Activated T-cell treated with anti-CD3 and anti-CD28 coated beads, Interleukin-2, amount 50 U/mL, for 1 hour (primary cell): ENCODE measurements at regions not wholly inside any gene's neighbourhood (a gene's known extent, or its start where the extent isn't known, plus 50 kb on each side); places are given as distances from the start of the nearest gene placed in this dataset.

ENCODE experiments used
- DNase-seq: peaks from one replicate; pipeline ENCODE4 v3.0.0-alpha.2; 2020

DNA sequence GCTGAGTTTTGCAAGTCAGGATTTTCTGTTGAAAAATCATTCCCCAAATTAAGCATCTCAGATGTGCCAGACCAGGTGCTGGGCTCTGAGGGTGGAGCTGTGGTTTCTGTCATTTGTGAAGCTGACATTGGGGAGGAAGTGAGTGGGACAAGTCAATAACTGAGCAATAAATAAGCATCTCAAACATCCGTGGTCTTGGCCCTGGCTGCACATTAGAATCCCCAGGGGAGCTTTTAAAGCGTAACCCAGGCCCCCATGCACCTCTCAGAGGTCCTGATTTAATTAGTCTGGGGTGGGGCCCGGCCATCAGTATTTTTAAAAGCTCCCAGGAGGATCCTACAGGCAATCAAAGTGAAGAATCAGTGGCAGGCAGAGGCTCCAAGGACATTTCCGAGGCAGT lies 420.0 kb downstream of the MN1 start:
- DNase-seq, result no peak

- DNase-seq, result no peak
Observed at GRCh38 chr22:27381960-27382742, 419.4 kb downstream of the MN1 start.

DNA sequence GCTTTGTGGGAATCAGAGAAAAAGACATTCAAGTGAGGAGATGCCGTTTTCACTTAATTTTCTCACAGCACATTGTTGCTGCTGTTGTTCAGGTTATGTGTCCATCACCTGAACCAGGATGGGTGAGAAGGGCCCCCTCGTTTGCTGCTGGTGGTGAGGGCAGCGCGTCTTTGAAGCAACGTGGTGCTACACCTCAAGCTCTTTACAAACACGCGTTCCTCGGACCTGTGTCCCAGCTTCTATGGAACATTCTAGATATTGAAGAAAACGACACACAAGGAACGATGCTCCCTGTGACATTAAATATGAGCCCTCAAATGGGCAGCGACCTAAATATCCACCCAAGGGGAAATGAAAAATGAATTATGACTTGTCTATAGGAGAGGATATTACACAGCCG lies 418.6 kb downstream of the MN1 start:
- DNase-seq, result no peak

DNA sequence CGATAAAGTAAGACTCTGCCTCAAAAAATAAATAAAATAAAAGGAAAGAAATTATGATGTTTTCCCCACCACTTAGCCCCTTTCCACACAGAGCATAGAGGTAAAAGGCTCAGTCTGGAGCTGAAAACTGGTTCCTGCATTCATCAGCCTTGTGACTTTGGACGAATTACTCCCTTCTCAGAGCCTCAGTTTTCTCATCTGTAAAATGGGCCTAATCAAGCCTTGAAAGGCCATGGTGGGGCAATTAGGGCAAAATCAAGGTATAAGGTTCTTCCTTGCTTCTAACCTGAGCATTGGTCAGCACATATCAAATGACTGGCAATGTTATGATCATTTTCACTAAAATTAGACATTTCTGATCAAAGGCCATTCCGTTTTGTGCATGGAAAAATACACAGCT lies 417.7 kb downstream of the MN1 start:
- no peak for DNase-seq

DNA sequence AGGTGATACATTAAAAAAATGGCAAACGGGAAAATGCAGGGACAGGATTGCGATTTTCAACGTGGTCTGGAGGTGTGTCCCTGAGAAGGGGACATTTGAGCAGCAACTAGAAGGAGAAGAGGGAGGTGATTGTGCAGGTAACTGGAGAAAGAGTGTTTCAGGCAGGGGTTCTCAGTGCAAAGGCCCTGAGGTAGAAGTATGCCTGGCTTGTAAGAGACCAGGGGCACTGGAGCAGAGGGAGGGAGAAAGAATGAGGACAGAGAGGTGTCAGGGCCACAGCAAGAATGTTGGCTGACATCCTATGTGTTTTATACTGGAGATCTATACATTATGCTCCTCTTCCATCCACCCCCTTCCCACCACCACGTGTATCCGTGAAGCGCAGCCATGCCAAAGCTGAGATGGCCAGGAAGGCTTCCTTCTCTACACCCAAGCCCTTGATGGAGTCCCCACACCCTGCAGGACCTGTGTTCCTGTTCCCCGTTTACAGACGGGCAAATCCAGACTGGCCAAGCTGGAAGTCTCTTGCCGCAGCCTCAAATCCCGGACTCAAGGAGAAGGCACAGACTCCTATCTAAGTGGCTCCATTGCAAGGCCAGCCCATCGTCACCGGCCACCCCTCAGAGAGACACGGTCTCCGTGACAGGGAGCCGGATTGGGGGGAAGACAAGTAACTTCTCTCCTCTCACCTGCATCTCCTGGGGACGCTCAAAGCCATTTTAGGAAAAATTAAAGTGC lies 416.1 kb downstream of the MN1 start:
- DNase-seq, result no peak

- no peak for DNase-seq
Observed at GRCh38 chr22:27386186-27386585, 415.4 kb downstream of the MN1 start.

GRCh38 chr22:27387561-27387960 lies 414.0 kb downstream of the MN1 start:
- DNase-seq, result no peak

DNA sequence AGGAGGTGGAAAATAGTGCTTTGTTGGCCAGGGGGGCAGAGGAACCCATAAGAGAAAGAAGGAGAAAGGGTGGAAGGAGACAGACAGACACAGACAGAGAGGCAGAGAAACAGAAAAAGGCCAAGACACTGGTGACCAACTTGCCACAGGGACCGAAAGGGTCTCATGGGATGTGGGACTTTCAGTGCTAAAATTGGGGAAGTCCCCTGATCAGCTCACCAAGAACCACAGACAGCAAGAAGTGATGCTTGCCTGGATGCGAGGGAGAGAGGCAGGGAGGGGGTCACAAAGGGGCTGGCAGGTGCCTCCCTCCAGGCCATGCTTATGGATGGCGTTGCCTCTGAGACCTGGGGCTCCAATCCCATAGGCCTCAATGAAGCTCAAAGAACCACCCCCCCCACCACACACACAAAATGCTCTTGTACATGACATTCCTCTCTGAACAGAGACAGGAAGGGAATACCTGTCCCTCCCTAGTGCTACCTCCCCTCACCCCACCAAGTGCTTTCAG lies 413.4 kb downstream of the MN1 start:
- DNase-seq, result no peak

DNA sequence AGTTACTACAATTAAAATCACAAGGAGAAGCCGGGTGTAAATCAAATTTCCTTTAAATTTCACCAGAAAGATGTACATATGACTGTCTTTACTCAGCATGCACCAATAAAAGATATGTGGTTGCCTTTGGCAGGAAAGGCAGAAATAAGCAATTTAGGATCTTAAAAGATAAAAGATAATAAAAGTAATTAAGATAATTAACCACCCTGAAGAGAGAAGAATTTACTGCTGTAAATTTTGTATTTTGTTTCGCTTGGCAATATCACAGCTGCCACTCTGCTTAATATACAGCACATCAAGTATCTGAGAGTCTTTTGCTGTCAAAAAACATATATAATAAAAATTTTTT lies 411.9 kb downstream of the MN1 start:
- no peak for DNase-seq

DNA sequence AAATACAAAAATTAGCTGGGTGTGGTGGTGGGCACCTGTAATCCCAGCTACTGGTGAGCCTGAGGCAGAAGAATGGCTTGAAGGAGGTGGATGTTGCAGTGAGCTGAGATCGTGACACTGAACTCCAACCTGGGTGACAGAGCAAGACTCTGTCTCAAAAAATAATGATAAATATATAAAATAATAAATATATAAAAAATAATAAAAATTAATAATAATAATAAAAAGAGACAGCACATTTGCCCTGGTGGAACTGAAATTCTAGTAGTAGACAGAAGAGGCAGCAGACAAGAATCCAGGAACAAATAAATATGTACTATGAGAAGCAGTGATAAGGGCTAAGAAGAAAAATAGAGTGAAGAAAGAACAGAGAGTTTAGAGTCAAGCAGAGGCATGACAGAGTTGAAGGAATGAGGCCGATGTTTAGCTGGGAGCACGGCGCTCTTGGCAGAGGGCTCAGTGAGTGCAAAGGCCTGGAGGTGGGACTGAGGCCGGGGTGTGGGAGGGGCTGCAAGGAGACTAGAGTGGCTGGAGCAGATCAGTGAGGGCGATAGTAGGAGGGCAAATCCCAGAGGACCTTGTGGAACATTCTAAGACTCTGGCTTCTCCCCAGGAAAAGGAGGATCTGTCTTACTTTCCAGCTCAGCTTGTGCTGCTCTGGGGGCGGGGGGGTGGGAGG lies 410.3 kb downstream of the MN1 start:
- no peak for DNase-seq

DNA sequence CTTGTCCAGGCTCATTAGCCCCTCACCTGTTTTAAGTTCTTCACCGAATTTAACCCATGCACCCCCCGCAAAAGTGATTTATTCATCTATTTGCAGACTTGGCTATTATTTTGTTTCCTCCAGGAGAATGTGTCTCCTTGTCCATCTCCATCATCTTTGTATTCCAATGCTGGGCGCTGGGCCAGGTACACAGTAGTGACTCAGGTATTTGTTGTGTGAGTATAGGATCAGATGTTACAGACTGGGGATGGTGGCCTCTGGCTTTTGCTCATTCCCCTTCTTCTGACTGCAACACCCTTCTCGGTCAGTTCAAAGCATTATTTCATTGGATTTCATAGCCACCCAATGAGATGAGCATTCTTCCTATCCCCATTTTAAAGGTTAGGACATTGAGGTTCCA lies 408.2 kb downstream of the MN1 start:
- no peak for DNase-seq

- DNase-seq, result no peak
Observed at GRCh38 chr22:27394806-27395404, 406.7 kb downstream of the MN1 start.

DNA sequence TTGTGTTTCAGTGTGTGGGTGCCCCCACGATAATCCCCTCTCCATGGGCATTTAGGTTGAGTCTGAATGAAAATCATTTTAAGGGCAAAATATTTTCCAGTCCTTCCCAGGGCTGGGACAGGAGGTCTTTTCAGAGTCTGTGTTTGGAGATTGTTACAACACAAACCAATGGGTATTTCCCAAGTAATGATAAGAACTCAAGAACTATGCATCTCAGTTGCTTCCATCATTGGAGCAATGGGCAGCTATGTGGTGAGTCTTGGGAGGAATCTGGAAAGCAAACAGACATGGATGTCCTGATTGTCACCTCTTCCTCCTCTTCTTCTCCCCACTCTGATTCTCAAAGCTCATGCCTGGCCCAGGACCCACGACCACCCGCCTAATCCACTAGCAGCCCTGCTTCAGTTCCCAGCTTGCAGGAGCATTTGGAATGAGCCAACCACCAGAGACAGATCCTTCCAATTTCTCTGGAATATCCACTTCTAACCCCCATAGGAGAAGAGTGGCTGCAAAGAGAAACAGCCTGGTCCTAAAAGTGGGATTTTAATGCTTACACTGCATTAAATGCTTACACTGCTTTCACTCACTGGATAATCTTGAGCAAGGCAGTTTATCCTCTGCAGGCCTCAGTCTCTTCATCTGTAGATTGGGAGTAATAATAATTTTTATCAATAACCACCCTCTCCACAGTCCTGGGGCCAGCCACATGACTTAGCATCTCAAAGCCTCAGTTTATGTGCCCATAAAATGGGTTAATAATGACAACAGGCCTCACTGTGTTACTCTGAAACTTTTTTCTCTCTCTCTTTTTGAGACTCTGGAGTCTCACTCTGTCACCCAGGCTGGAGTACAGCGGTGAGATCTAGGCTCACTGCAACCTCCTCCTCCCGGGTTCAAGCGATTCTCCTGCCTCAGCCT lies 404.3 kb downstream of the MN1 start:
- DNase-seq, result no peak

DNA sequence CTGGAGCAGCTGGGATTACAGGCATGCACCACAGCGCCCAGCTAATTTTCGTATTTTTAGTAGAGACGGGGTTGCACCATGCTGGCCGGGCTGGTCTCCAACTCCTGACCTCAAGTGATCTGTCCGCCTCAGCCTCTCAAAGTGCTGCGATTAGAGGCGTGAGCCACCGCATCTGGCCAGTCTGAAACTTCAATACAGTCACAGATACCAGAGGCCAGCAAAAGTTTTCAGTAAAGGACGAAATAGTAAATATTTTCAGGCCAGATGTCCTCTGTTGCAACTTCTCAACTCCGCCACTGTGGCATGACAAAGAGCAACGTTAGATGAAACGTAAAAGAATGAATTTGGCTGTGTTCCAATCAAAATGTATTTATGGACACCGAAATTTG lies 403.6 kb downstream of the MN1 start:
- no peak for DNase-seq

DNA sequence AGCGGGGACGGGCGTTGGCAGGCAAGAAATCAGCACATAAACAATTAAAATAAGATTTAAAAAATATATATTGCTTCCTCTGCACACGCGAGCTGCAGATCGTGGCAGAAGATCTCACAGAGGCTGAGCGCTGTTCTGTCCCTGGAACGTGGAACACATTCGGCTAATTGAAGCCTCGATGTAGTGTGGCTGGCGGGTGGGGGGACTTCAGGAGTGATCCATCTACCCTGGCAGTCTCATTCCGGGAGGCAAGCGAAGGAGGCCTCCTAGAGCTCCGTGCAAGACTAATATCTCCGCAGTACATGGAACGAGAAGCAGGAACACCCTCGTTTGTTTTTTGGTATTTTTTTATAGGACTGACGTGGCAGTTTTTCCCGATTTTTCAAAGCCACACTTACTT lies 402.4 kb downstream of the MN1 start:
- DNase-seq, result no peak

GRCh38 chr22:27400811-27401210 lies 400.7 kb downstream of the MN1 start:
- DNase-seq, result no peak

DNA sequence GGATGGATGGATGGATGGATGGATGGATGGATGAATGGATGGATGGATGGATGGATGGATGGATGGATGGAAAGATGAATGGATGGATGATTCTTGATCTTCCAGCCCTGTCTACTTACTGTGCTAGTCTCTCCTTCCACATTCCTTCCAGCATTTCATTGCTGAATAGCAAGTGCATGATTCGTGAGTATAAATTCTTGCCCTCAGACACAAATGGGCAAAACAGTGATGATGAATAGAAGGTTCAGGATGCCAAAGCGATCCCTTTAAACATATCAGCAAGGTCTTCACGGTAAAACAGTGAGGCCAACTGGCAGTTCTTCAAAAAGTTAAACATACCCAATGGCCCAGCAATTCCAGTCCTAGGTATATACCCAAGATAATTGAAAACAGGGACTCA lies 400.2 kb downstream of the MN1 start:
- no peak for DNase-seq

DNA sequence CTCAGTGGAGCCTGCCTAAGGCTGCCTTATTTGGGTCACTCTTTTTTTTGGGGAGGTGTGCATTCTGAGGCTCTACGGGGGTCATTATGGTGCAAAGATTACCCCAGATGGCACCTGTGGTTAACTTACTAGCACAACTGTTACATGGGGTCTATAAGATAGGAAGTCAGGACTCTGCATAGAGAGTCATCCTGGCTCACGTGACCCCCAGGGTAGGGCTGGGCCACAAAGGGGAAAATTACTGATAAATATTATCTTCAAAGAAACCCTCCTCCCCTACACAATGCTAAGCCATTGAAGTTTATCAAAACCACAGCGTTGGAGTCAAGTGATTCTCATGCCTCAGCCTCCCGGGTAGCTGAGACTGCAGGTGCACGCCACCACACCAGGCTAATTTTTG lies 397.1 kb downstream of the MN1 start:
- no peak for DNase-seq

DNA sequence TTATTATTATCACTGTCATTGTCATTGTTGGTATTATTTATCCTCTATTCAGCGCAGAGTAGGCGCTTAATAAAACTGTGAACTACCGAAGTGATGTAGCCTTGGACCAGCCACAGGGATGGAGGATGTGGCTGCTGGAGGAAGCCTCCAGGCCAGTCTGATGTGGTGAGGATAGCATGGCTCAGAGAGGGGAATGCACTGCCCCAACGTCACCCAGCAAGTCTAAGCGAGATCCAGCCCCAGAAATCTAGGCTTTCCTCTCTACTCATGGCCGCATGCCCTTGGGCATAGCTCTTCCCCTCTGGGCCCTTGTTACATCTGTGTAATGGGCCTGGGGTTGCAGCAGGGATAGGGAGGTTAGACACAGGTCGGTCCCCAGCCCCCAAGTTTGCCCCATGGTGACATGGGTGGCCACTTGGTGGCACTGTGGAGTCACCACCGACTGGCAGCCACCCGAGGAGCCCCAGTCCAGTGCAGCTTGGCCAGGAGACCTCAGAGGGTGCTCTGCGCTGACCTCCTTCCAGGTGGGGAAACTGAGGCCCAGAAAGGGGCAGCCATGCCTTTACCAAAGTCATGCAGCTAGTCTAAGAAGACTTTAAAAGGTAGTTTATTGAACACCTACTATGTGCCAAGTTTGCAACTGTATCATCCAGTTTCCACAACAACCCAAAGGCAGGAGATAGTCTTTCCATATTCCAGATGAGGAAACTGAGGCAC lies 395.7 kb downstream of the MN1 start:
- DNase-seq, result no peak

- DNase-seq, result no peak
Observed at GRCh38 chr22:27406389-27406861, 395.1 kb downstream of the MN1 start.

GRCh38 chr22:27407369-27407985 lies 394.1 kb downstream of the MN1 start:
- DNase-seq, result no peak
